SK-N-DZ (cell line): ENCODE measurements at regions not wholly inside any gene's neighbourhood (a gene's known extent, or its start where the extent isn't known, plus 50 kb on each side); places are given as distances from the start of the nearest gene placed in this dataset.
A peak's percentile ranks its signal among the peaks of the same experiment; 100 is the strongest.

Experiments
- DNase-seq: peaks from one replicate; pipeline ENCODE4 v3.0.0-alpha.2; 2015; ENCODE audit warnings: low spot score

GRCh38 chr15:35854316-35854715, 308.4 kb upstream of the DPH6 start:
- no peak for DNase-seq

DNA sequence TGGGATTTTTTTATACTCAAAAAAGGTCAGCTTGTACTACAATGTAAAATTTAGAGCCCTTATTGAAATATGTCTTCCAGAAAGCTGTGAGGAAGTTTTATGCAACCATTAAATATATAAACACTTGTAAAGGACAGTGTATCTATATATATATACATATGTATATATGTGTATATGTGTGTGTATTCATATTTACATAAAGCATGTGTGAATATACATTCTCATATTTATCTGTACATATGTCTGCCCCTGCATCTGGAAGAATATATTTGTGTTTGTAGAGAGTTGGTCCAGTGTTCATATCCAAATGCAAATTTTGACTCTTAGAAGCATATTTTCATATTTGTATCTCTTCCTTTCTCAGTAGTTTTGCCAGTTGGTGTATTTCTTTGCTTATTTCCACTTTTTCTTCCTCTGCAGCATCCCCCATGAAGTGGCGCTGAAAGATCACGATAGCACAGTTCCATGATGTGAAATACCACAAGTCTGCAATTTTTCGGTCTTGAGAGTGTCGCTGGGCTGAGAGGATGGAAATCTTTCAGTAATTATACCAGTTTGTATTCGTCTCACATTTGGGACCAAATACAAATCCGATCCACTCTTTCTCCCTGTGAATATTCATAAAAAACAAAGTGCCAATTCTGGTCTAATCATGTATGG, 311.7 kb upstream of the DPH6 start:
- no peak for DNase-seq

DNA sequence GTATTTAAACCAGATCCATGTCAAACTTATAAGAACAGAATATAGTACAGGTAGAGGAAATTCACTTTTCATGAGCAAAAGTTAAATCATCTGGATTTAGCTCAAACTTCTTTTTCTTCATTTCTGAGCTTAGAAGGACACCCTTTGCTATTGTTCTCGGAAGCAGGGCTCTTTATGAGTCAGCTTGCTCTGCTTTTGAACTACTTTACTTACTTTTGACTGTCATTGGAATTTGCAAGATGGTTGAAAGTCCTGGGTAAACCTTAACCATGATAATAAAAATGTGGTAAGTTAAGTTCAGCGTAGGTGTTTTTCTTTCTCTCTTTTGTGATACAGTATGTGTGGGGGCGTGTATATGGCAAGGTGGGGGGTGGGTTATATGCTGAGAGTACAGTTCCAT, 312.7 kb upstream of the DPH6 start:
- no peak for DNase-seq

DNA sequence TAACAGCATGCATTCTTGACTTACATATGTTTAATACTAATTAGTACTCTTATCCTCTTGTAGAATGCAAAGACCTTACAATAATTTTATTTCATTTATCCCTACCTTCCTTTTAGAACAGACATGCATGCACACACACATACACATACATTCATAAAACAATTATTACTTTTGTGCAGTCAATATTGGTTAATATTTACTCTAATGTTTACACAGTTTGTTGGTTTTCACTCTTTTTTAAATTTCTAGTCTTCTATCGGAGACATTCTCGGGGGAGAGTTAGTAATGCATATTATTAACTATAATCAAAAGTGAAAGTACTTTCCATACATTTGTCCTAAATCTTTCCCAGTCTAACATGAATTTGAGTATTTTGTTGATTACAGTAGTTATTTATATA, 317.7 kb upstream of the DPH6 start:
- no peak for DNase-seq

DNA sequence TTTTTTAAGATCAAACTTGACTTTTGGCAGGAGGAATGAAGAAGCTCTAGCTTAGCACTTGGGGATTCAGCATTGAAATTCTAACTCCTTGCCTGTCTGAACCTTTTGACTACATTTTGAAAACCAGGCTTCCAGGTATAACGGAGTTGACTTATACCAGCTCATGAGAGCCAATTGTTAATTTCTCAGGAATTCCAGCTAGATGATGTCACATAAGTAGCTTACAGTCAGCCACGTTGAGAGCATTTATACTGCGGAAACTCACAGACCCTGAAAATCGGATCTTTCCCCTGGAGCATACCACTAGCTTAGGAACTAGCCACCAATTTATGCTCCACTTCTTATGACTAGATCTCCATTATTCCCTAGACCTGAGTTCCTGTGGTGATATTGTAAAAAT, 321.4 kb upstream of the DPH6 start:
- DNase-seq, result no peak

DNA sequence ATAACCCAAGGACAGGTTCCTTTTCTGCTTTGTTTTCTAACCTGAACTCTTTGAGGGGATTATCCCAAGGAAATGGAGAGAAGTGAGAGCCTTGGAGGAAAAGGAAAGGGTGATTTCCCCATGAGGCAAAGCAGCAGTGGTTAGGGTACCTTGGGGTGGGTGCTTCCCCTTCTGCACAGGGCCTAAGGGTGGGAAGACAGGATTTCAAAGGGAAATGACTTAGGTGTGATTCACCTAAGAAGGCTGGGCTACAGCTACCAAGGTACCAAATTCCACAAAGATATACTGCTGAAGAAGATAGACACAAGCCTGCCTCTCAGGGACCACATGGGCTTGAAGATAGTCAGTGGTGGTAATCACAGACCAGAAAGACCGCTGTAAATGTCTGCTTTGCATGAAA, 325.3 kb upstream of the DPH6 start:
- DNase-seq, result no peak

DNA sequence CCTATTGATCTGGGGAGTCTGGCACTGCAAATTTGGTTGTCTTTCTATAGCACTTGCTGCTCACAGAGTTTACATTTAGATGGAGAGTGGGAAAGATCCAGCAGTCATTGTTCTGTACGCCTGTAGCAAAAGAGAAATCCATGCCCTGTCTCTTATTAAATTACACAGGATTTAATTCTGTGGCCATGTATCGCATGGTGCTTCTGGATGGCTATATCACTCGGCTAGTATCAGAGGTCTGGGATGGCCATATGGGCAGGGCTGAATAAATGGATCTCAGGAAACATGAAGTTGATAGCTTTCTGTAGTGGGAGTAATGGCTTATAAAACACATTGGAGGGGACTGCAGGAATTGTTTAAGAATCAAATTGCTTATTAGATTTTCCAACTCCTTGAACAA, 325.8 kb upstream of the DPH6 start:
- DNase-seq, result peak; percentile 93

DNA sequence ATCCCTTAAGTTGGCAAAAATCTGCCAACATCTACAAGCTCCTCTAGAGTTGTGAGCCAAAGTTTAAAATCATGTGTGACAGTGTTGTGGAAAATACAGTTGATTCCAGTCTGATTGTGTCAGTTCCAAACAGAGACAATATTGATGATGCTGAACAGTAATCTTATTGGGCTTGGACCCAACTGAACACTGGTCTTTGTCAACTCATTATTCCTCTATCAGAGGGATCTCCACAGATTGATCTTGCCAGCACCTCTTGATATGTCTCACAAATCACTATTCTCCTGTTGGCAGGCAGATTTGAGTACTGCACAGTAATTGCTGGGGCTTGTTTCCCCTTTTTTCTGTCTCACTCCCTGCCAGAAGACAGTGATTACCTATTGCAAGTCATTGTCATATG, 326.6 kb upstream of the DPH6 start:
- peak; percentile 95 for DNase-seq

DNA sequence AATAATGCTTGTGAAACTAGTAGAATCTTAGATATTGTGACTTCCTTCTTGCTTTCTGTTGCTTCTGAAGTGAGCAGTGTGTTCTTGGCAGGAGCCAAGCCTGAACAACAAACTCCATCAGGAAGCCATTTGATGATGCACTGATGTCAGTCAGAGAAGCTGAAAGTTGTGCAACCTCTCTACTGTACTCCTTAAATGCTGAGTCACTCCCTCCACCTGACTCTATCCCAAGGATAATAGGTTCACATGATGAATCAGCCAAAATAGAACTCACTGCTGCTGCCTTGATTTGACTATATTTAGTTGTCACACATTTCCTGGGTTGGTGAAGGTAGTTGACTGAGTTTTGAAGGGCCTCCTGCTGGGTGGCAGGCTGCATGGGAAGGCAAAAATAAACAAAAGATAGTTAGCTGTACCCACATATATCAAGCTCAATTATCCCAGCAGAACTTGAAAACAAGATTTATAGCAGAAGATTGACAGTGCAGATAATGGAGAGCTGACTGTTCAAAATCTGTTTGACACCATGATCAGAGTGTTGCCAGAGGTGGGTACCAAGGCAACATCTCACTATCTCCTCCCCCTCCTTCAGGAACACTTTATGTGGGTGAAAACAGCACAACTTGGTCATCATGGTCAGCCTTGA, 328.4 kb upstream of the DPH6 start:
- peak; percentile 80 for DNase-seq

DNA sequence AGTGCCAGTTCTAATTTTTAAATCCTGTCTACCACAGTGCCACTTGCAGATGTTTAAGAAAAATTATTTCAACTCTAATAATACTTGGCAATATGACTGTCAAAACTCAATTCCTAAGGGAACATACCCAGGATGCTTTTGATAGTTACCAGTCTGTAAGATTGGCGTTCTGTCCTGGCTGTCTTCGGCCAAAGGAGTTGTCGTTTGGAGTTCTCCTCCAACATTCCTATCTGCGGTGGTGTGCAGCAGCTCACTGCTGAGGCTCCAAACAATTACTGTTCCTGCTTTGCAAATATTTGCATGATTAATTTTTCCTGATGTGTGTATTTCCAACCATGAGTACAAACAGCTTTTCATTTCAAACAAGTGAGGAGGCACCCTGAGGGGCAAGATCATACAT, 330.8 kb upstream of the DPH6 start:
- no peak for DNase-seq

- no peak for DNase-seq
These were observed 334.9 kb upstream of the DPH6 start for GRCh38 chr15:35880896-35881295.

GRCh38 chr15:35885870-35886269, 339.9 kb upstream of the DPH6 start:
- no peak for DNase-seq

GRCh38 chr15:35886765-35887164, 340.8 kb upstream of the DPH6 start:
- DNase-seq, result no peak

GRCh38 chr15:35888815-35889214, 342.9 kb upstream of the DPH6 start:
- DNase-seq, result no peak

DNA sequence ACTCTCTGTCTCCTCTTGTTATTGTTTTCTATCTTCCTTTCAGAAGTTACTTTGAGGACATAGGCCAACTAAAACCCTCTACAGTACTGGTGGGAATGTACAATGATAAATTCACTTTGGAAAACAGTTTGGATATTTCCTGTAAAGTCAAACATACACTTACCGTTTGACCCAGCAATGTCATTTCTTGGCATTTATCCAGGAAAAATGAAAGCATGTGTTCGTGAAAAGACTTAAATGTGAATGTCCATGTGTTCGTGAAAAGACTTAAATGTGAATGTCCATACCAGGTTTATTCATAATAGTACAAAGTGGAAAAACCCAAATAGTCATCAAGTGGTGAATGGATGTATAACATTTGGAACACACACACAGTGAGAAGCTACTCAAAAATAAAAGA, 361.5 kb upstream of the DPH6 start:
- DNase-seq, result no peak

GRCh38 chr15:35909414-35909813, 363.4 kb upstream of the DPH6 start:
- DNase-seq, result no peak

GRCh38 chr15:35910227-35910626, 364.3 kb upstream of the DPH6 start:
- no peak for DNase-seq

DNA sequence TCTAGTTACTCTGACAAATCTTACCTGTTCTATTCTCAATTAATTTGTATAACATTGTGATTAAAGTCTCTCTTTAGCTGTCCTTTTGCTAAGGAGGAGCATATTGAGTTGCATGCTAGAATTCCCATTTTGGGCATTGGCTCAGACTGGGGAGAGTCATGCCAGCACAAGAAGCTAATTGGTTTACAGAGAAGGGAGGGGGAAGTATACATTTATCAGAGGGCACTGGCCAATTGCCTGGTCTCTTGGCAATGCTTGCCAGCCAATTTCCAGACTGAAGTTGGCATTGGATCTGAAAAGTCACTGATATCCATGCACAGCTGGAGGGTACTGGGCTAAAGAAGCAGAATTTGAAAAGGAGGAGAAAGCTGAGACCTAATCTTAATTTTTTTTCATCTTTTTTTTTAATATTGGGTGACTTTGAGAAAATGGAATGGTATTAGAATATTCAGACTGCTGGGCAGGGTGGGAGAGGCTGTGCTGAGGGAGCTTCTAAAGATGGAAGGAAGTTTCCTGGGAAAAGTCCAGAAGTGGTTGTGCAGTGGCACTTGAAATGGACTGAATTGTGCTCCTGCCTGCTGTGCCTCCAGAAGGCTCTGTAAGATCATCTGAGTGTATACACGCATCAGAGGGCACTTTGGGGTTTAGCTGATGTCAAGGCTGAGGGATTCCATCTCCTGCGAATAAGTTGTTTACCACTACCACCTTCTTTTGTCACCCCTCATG, 365.2 kb upstream of the DPH6 start:
- DNase-seq, result no peak

DNA sequence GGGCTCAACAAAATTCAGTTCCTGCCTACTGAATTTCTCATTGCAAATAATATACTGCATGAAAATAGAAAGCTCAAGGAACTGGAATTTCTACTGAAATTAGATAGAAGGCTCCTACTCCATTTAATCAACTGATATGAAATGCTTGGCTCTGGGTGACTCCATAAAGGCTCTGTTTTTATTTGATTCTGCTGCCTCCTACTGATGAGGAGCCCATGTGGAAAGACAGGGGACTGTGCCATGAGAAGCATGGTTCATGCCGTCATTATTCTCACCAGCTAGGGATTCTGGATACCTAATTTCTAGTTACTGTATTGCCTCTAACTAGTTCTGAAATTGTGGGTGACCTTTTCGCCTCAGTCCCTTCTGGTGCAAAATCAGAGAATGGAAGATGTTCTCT, 366.2 kb upstream of the DPH6 start:
- DNase-seq, result no peak

DNA sequence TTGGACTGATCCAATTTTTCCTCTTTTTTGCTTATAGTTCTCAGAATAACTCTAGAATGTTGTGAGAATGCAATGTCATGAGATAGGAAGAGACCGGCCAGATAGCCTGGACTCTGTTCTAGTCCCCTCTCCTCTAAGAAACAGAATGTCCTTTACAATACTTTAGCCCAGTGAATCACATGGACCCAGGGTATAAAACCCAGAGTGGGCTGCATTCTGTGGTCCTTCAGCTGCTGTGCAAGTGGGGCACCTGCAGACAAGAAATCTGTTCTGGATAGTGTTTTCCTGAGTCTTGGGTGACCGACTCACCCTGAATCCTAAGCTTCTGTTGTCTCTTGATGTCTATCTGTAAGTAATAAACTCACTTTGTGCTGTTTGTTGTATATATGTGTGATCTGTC, 368.6 kb upstream of the DPH6 start:
- DNase-seq, result no peak

DNA sequence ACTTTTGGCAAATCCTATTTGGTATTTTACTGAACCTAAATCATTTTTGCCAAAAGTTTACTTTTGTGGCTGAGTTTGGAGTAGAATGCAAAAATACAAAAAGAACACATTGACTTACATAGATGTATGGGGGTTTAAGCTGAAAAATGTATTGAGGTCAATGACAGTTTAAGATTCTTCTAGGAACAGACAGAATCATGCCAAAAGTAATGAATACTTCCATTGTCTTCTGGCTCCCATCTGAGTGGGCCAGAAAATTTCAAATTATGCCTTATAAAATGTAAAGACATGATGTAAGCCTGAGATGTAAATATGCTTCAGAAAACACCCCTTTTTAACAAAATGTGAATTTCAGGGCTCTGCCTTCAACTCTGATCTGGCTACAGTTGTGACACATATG, 375.1 kb upstream of the DPH6 start:
- no peak for DNase-seq

GRCh38 chr15:35925275-35926006, 379.5 kb upstream of the DPH6 start:
- DNase-seq, result no peak

- no peak for DNase-seq
These were observed 380.0 kb upstream of the DPH6 start for GRCh38 chr15:35926007-35926380.
